K562 (cell line): ENCODE measurements at regions not wholly inside any gene's neighbourhood (a gene's known extent, or its start where the extent isn't known, plus 50 kb on each side); places are given as distances from the start of the nearest gene placed in this dataset.

ENCODE experiments used
- ATAC-seq: fragments of 200-7000 bp; cut with Tn5 transposase; 3 replicates; pipeline ENCODE4 v1.9.1; 2020; ENCODE audit warnings: moderate library complexity
- BruUV-seq: library from RNA; stranded (reverse); fragments of 400-500 nt; replicated peaks from 2 replicates; lab custom pipeline; 2021; lab: Mats Ljungman, UMichigan
- CTCF ChIA-PET: fragments of 300-600 bp; formaldehyde crosslinking; extraction: SDS; loops from one replicate; lab custom pipeline; 2021; ENCODE audit warnings: low intra/inter-chr PET ratio; lab: Yijun Ruan, JAX
- POLR2A ChIA-PET: fragments of 300-600, 350-650 bp; sonication (Branson Sonifier 250); formaldehyde crosslinking; extraction: SDS; loops from one replicate; lab custom pipeline; 2021; ENCODE audit warnings: antibody characterized with exemption, inconsistent platforms; lab: Yijun Ruan, JAX
- DNase-seq, 4 experiments: peaks; one replicate each; pipeline versions ENCODE4 v3.0.0 to v3.0.0-alpha.2; 2011 to 2018; ENCODE audit warnings: low spot score in 3 of 4, mixed read lengths in 3 of 4; ENCODE audit errors: extremely low read depth in 1 of 4
- FAIRE-seq: peaks from 2 replicates; lab custom pipeline; 2011; peaks lifted over from hg19 to GRCh38; lab: Jason Lieb, UNC
- H2AFZ ChIP-seq: 2 replicates; pipeline ENCODE4 v1.6.0; 2011; ENCODE audit warnings: low read depth, low read length, control low read depth, inconsistent platforms
- H3K27ac ChIP-seq: fragments of 200-600 bp; 3 replicates; pipeline ENCODE4 v1.8.0; 2011; ENCODE audit warnings: low read depth, mild to moderate bottlenecking, control low read depth, inconsistent platforms, low read length, moderate library complexity, mixed read lengths; ENCODE audit errors: extremely low read depth
- H3K27me3 ChIP-seq, 2 experiments: fragments of 300-600 bp in 1 of 2; 2 replicates in 1 of 2; 3 replicates in 1 of 2; pipeline versions ENCODE4 v1.6.0 to v1.8.0; 2011; ENCODE audit warnings: inconsistent platforms in 2 of 2, low read length in 2 of 2, mild to moderate bottlenecking in 1 of 2, mixed read lengths in 1 of 2, moderate library complexity in 1 of 2; ENCODE audit not compliant: control insufficient read depth in 2 of 2, insufficient read depth in 2 of 2
- H3K36me3 ChIP-seq: fragments of 300-600 bp; 3 replicates; pipeline ENCODE4 v1.8.0; 2011; ENCODE audit warnings: mild to moderate bottlenecking, low read length, inconsistent platforms; ENCODE audit not compliant: control insufficient read depth, insufficient read depth
- H3K4me1 ChIP-seq, 2 experiments: fragments of 200-600 bp in 1 of 2; replicated peaks in 1 of 2; 2 replicates in 1 of 2; 3 replicates in 1 of 2; pipeline versions ENCODE4 v1.5.1 to v1.8.0; 2011; ENCODE audit warnings: inconsistent platforms in 2 of 2, low read length in 2 of 2, mild to moderate bottlenecking in 1 of 2, mixed read lengths in 1 of 2, moderate library complexity in 1 of 2; ENCODE audit not compliant: control insufficient read depth in 2 of 2, insufficient read depth in 2 of 2
- H3K4me2 ChIP-seq: 2 replicates; pipeline ENCODE4 v1.6.1; 2011; ENCODE audit warnings: low read length, control low read depth, inconsistent platforms, mixed read lengths; ENCODE audit not compliant: insufficient read depth
- H3K4me3 ChIP-seq: fragments of 200-600 bp; sonication (generic), shearing (Covaris generic); 2 replicates; pipeline ENCODE4 v1.5.1; 2016; ENCODE audit warnings: control low read depth, inconsistent platforms
- H3K79me2 ChIP-seq: fragments of 200-600 bp; 3 replicates; pipeline ENCODE4 v1.8.0; 2011; ENCODE audit warnings: low read length, inconsistent platforms; ENCODE audit not compliant: control insufficient read depth, insufficient read depth
- H3K9ac ChIP-seq, 2 experiments: 2 replicates each; pipeline versions ENCODE4 v1.6.0 to v1.6.1; 2011; ENCODE audit warnings: low read depth in 2 of 2, low read length in 2 of 2, control low read depth in 1 of 2, inconsistent platforms in 1 of 2, mild to moderate bottlenecking in 1 of 2, mixed read lengths in 1 of 2; ENCODE audit not compliant: insufficient read depth in 1 of 2
- H3K9me1 ChIP-seq: one replicate; pipeline ENCODE4 v1.6.0; 2011; ENCODE audit warnings: inconsistent platforms, mild to moderate bottlenecking, low read length, moderate library complexity; ENCODE audit not compliant: control insufficient read depth, insufficient read depth
- H3K9me3 ChIP-seq: replicated peaks from 2 replicates; pipeline ENCODE4 v1.5.1; 2011; ENCODE audit warnings: low read depth, low read length, inconsistent platforms; ENCODE audit not compliant: control insufficient read depth, insufficient read depth
- H4K20me1 ChIP-seq: replicated peaks from 2 replicates; pipeline ENCODE4 v1.6.1; 2011; ENCODE audit warnings: low read length, inconsistent platforms, mixed read lengths; ENCODE audit not compliant: control insufficient read depth, insufficient read depth
- EWSR1 ChIP-seq: fragments of 450-650 bp; IDR thresholded peaks from 2 replicates; pipeline ENCODE4 v1.6.1; 2018; ENCODE audit warnings: borderline replicate concordance, mild to moderate bottlenecking, low read depth, moderate library complexity; ENCODE audit not compliant: partially characterized antibody
- ZNF41 ChIP-seq: fragments of 250-450 bp; sonication (Bioruptor Pico); conservative IDR thresholded peaks from 2 replicates; pipeline ENCODE4 v1.4.0; 2020; ENCODE audit warnings: mild to moderate bottlenecking
- WGBS: fragments of 100-300 bp; shearing (Covaris generic); methylation state at CpG from one replicate; pipeline ENCODE4 v1.1.6; 2016; ENCODE audit warnings: low coverage, mixed read lengths; ENCODE audit not compliant: insufficient coverage; ENCODE audit errors: missing lambda C conversion rate; 5-methylcytosine and 5-hydroxymethylcytosine counted together
- in situ Hi-C: fragments of 300-500 bp; cut with MboI; formaldehyde crosslinking; loops from 4 replicates; pipeline ENCODE4 v1.15.0; 2018; ENCODE audit warnings: inconsistent platforms, mixed read lengths
- intact Hi-C: fragments of 100-400 bp; cut with micrococcal nuclease; formaldehyde crosslinking; loops from 2 replicates; pipeline ENCODE4 v1.14.2; 2022
- TF ChIP-seq, protein P1 (sequence below): sonication (generic); formaldehyde crosslinking; IDR thresholded peaks from 2 replicates; pipeline ENCODE4 v1.8.0; 2022; ENCODE audit warnings: mild to moderate bottlenecking, missing genetic modification reagents
- TF ChIP-seq, protein P2 (sequence below): fragments of 250-450 bp; sonication (Bioruptor Pico); IDR thresholded peaks from 2 replicates; pipeline ENCODE4 v1.8.0; 2021; ENCODE audit warnings: moderate library complexity, mild to moderate bottlenecking, inconsistent platforms
- TF ChIP-seq, protein P3 (sequence below): fragments of 250-450 bp; sonication (Bioruptor Pico); IDR thresholded peaks from 2 replicates; pipeline ENCODE4 v1.8.0; 2021; ENCODE audit warnings: moderate library complexity, mild to moderate bottlenecking, inconsistent platforms

DNA sequence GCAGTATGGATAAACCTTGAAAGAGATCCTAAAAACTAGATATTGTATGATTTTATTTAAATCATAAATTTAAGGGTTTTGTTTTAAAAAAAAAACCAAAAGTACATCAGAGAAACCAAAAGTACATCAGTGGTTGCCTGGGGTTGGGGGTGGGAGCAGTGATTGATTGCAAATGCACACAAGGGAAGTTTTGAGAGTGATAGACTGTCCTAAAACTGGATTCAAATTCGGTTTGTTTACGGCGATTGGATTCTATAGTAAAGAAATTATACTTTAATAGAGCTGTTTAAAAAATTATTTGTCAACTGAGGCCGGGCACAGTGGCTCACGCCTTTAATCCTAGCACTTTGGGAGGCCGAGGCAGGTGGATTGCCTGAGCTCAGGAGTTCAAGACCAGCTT, 179.8 kb downstream of the METTL4 start:
- H3K4me1 ChIP-seq: no peaks in the 10 kb centered on the region
- H2AFZ ChIP-seq: no peak overlapping the region
- no peak overlapping the region for H3K4me2 ChIP-seq
- TF ChIP-seq ZNF41 (CRISPR knock-in tag) (no peak), EWSR1 (no peak)
- TF ChIP-seq, protein P1, sequence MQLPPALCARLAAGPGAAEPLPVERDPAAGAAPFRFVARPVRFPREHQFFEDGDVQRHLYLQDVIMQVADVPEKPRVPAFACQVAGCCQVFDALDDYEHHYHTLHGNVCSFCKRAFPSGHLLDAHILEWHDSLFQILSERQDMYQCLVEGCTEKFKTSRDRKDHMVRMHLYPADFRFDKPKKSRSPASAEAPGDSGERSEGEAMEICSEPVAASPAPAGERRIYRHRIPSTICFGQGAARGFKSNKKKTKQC: no peak
- TF ChIP-seq, protein P2, sequence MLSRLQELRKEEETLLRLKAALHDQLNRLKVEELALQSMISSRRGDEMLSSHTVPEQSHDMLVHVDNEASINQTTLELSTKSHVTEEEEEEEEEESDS (CRISPR knock-in tag): no peak
- in situ Hi-C loops (no loop called here), intact Hi-C loops (no loop called here)
- no peaks in the 10 kb centered on the region for H4K20me1 ChIP-seq
- BruUV-seq: no TSS peak
- no peaks in the 10 kb centered on the region for H3K36me3 ChIP-seq
- no peaks in the 10 kb centered on the region for H3K9me1 ChIP-seq
- no peak overlapping the region for H3K4me3 ChIP-seq
- H3K27me3 ChIP-seq: no peaks in the 10 kb centered on the region
- ChIA-PET POLR2A (no interaction called here), CTCF (no interaction called here)
- H3K9ac ChIP-seq: no peak overlapping the region
- H3K79me2 ChIP-seq: no peaks in the 10 kb centered on the region
- no peak for ATAC-seq
- no peak overlapping the region for H3K27ac ChIP-seq
- WGBS: 47% methylated on average over 6 of the region's 6 CpGs
- DNase-seq: no peak
- FAIRE-seq: no peak
- H3K9me3 ChIP-seq: no peaks in the 10 kb centered on the region

DNA sequence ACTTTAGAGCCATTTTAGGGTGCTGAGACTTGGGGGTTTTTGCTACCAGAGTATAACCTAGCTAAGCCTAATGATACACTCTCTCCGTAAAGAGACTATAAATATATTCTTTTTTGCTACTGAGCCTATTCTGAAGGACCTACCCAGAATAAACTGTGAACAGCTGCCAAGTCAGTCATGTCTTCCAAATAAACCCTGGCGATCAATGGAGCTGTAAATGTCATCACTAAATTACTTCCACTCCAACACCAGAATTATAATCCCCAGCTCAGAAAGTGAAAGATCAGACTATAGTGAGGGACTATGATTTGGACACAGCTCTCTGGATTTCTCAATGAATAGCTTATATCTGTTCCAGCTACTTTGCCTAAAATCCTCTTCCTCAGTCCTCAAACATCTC, 178.9 kb downstream of the METTL4 start:
- DNase-seq: no peak
- H3K27me3 ChIP-seq: no peaks in the 10 kb centered on the region
- no peaks in the 10 kb centered on the region for H3K4me1 ChIP-seq
- H3K9me3 ChIP-seq: no peaks in the 10 kb centered on the region
- no peaks in the 10 kb centered on the region for H4K20me1 ChIP-seq
- TF ChIP-seq, protein P3, sequence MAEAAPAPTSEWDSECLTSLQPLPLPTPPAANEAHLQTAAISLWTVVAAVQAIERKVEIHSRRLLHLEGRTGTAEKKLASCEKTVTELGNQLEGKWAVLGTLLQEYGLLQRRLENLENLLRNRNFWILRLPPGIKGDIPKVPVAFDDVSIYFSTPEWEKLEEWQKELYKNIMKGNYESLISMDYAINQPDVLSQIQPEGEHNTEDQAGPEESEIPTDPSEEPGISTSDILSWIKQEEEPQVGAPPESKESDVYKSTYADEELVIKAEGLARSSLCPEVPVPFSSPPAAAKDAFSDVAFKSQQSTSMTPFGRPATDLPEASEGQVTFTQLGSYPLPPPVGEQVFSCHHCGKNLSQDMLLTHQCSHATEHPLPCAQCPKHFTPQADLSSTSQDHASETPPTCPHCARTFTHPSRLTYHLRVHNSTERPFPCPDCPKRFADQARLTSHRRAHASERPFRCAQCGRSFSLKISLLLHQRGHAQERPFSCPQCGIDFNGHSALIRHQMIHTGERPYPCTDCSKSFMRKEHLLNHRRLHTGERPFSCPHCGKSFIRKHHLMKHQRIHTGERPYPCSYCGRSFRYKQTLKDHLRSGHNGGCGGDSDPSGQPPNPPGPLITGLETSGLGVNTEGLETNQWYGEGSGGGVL (CRISPR knock-in tag): no peak
- TF ChIP-seq, all 486 proteins: peak for 0
- FAIRE-seq (no peak), ATAC-seq (no peak)
- intact Hi-C loops: no loop called here
- Histone ChIP-seq H3K27ac (no peak overlapping the region), H3K4me2 (no peak overlapping the region), H3K9me1 (no peaks in the 10 kb centered on the region), H3K4me3 (no peak overlapping the region), H2AFZ (peak overlapping the region; percentile 11; the same call in 1 of the 2 replicates), H3K79me2 (no peaks in the 10 kb centered on the region), H3K9ac (no peak overlapping the region), H3K36me3 (no peaks in the 10 kb centered on the region)
- WGBS: 43% methylated on average over 2 of the region's 2 CpGs
- POLR2A ChIA-PET: no interaction called here
- CTCF ChIA-PET: no interaction called here
- in situ Hi-C loops: no loop called here
- no TSS peak for BruUV-seq
